ENCODE measurements at regions not wholly inside any gene's neighbourhood (a gene's known extent, or its start where the extent isn't known, plus 50 kb on each side); places are given as distances from the start of the nearest gene placed in this dataset.

GRCh38 chr7:68550635-68551034, 1047.6 kb upstream of the AUTS2 start:
- no peak for ATAC-seq
- 62 to 100% methylated on average over 1 to 3 of the region's 3 CpGs for WGBS, 2 donors (ENCODE audit: low coverage in 1 of 2)
- no peaks in the 10 kb centered on the region for H3K9me3 ChIP-seq
- TF ChIP-seq CTCF (IDR thresholded peaks at IDR 0.05) = no peak
- TF ChIP-seq POLR2A (IDR thresholded peaks at IDR 0.05) = no peak
- TF ChIP-seq POLR2AphosphoS5 (IDR thresholded peaks at IDR 0.05) = no peak
- TF ChIP-seq EP300 (IDR thresholded peaks at IDR 0.05) = no peak
- H3K36me3 ChIP-seq = no peaks in the 10 kb centered on the region
- no peaks in the 10 kb centered on the region for H3K27me3 ChIP-seq
- no peak overlapping the region for H3K27ac ChIP-seq
- no peaks in the 10 kb centered on the region for H3K4me1 ChIP-seq
- no peak overlapping the region for H3K4me3 ChIP-seq

- WGBS, 2 donors (ENCODE audit: low coverage in 1 of 2) = 80 to 87% methylated on average over 3 of the region's 3 CpGs
- no peak for TF ChIP-seq EP300 (IDR thresholded peaks at IDR 0.05)
- TF ChIP-seq CTCF (IDR thresholded peaks at IDR 0.05) = no peak
- TF ChIP-seq POLR2AphosphoS5 (IDR thresholded peaks at IDR 0.05) = no peak
- no peak for TF ChIP-seq POLR2A (IDR thresholded peaks at IDR 0.05)
- H3K4me1 ChIP-seq = no peaks in the 10 kb centered on the region
- no peaks in the 10 kb centered on the region for H3K27me3 ChIP-seq
- no peak overlapping the region for H3K4me3 ChIP-seq
- H3K36me3 ChIP-seq = no peaks in the 10 kb centered on the region
- no peak for ATAC-seq
- H3K9me3 ChIP-seq = no peaks in the 10 kb centered on the region
- no peak overlapping the region for H3K27ac ChIP-seq
Measured at GRCh38 chr7:68556537-68556936, 1041.7 kb upstream of the AUTS2 start.

- no peak overlapping the region for H3K4me3 ChIP-seq
- no peak overlapping the region for H3K27ac ChIP-seq
- no peak for ATAC-seq
- TF ChIP-seq EP300 (IDR thresholded peaks at IDR 0.05) = no peak
- TF ChIP-seq CTCF (IDR thresholded peaks at IDR 0.05) = no peak
- no peaks in the 10 kb centered on the region for H3K36me3 ChIP-seq
- WGBS, 2 donors (ENCODE audit: low coverage in 1 of 2) = 68 to 82% methylated on average over 1 of the region's 1 CpG
- H3K4me1 ChIP-seq = no peaks in the 10 kb centered on the region
- H3K9me3 ChIP-seq = no peaks in the 10 kb centered on the region
- no peaks in the 10 kb centered on the region for H3K27me3 ChIP-seq
Measured at GRCh38 chr7:68559518-68559917, 1038.8 kb upstream of the AUTS2 start.

GRCh38 chr7:68562323-68562899, 1035.9 kb upstream of the AUTS2 start:
- WGBS, 2 donors (ENCODE audit: low coverage in 1 of 2) = 55% methylated on average over 4 of the region's 6 CpGs
- TF ChIP-seq EP300 (IDR thresholded peaks at IDR 0.05) (no peak), POLR2A (IDR thresholded peaks at IDR 0.05) (no peak)
- no peaks in the 10 kb centered on the region for H3K36me3 ChIP-seq
- H3K27me3 ChIP-seq = no peaks in the 10 kb centered on the region
- no peak overlapping the region for H3K27ac ChIP-seq
- H3K4me3 ChIP-seq = no peak overlapping the region
- no peaks in the 10 kb centered on the region for H3K4me1 ChIP-seq
- H3K9me3 ChIP-seq = no peaks in the 10 kb centered on the region
- ATAC-seq = no peak

GRCh38 chr7:68564306-68565135, 1033.8 kb upstream of the AUTS2 start:
- Histone ChIP-seq H3K4me1 (no peaks in the 10 kb centered on the region), H3K4me3 (no peak overlapping the region), H3K27ac (no peak overlapping the region), H3K36me3 (no peaks in the 10 kb centered on the region), H3K27me3 (no peaks in the 10 kb centered on the region), H3K9me3 (no peaks in the 10 kb centered on the region)
- no peak for ATAC-seq
- TF ChIP-seq EP300 (IDR thresholded peaks at IDR 0.05) (no peak), POLR2A (IDR thresholded peaks at IDR 0.05) (no peak), POLR2AphosphoS5 (IDR thresholded peaks at IDR 0.05) (no peak), CTCF (IDR thresholded peaks at IDR 0.05) (no peak)
- 40 to 62% methylated on average over 5 to 6 of the region's 6 CpGs for WGBS, 2 donors (ENCODE audit: low coverage in 1 of 2)

Measured in gastroesophageal sphincter (tissue), 4 donors.